ENCODE measurements at regions not wholly inside any gene's neighbourhood (a gene's known extent, or its start where the extent isn't known, plus 50 kb on each side); places are given as distances from the start of the nearest gene placed in this dataset.
A peak's percentile ranks its signal among the peaks of the same experiment; 100 is the strongest.
"Not testable (repeated sequence)": the region's sequence is repeated elsewhere in the genome, so short reads cannot be mapped to it uniquely, and the experiment has no call there.

DNA sequence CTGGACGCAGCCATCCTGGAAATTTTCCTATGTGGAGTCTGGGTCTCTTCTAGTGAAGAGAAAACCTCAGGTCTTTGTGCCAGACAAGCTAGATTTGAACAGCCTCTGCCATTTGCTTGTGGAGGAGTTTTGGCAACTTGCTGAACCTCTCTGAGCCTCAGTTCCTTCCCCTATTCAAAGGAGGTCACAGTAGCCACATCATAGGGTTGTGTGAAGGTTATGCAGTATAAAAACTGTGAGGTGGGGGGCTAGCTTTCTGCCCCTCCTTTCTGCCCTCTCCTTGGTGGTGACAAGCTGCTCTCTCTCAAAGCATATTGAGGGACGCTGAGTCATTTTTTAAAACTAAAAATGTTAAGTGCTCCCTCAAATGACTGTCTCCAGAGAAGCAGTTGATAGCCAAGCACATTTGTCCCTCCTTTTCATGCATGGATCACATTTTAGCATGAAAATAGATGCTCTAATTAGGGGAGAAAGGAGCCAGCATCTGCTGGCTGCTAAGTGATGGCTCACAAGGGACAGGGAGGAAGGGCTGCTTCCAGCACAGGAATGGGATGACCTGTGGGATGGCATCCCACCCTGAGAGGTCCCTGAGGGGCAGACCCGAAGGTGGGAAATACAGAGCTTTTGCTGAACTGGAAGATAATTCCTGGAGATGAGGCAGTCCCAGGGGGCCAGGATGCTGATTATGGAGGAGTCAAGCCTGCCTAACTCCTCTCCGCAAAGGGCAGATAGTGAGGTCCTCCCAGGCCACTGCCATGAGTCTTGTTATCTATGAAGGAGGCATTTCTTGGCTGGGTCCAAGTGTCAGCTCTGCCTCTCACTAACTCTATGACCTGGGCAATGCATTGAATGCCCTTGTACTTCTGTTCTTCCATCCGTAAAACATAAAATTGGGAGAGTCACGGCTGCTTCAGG lies 218.8 kb downstream of the RAB11FIP4 start:
- no peak for DNase-seq

DNA sequence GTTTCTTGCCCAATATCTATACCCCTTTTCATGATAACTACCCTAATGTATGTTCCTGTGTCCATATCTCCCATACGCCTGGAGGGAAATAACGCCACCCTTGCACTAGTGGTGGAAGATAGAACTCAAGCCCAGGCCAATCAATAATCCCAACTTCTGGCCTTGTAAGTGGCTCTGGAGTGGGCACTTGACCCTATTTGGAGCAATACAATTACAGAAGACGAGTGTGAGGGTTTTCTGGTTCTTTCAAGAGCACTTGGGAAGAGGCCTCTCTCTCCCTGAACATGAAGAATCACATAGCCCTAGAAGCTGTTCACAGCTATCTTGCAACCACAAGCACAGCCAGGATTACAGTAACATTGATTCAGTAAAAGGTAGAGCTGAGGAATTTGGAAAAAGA lies 217.9 kb downstream of the RAB11FIP4 start:
- DNase-seq: no peak

DNA sequence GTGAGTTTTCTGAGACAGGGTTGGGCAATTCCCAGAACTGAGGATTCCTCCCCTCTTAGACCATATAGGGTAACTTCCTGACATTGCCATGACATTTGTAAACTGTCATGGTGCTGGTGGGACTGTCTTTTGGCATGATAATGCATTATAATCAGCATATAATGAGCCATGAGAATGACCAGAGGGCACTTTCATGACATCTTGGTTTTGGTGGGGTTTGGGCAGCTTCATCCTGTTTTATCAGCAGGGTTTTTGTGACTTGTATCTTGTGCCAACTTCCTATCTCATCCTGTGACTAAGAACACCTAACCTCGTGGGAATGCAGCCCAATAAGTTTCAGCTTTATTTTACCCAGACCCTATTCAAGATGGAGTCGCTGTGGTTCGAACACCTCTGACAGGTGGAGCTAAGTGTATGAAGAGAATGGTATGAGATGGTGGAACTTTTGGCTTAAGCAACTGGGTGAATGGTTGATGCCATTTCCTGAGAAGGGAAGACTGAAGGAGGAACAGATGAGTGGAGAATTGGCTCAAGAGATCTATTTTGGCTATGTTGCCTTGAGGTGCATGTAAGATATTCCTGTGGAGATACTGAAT lies 217.3 kb downstream of the RAB11FIP4 start:
- no peak for DNase-seq

DNA sequence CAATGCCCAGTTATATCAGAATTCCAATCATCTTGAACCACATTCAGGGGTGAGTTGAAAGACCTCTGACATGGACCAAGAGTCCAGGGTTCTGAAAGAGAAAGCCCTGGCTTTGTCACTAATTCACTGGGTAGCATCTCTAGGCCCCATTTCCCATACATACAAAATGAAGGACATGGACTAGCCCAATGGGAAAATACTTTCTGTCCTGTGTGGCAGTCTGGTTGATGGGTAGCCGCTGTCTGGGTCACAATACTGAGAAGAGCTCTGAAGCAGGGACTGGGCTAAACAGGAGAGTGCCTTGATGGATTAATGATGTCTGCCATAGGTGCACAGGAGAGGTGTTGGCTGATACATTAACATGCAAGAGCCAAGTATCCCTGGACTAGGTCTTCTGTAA lies 214.3 kb downstream of the RAB11FIP4 start:
- DNase-seq: no peak

DNA sequence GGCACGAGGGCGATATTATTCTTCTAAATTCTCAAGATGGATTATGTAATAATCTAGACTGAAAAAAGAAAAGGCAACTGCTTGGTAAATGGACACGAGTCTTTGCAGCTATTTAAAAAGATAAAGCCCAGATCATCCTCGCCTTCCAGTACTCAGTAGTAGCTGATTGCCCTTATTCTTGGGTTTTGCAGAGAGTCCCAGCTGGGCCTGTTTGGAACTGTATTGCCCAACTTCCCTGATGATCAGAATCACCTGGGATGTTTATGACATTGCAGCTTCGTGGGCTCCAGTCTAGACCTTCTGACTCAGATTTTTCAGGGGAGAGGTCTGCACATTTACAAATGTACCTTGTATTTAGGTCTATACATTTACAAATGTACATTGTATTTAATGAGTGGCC lies 213.5 kb downstream of the RAB11FIP4 start:
- DNase-seq: no peak

DNA sequence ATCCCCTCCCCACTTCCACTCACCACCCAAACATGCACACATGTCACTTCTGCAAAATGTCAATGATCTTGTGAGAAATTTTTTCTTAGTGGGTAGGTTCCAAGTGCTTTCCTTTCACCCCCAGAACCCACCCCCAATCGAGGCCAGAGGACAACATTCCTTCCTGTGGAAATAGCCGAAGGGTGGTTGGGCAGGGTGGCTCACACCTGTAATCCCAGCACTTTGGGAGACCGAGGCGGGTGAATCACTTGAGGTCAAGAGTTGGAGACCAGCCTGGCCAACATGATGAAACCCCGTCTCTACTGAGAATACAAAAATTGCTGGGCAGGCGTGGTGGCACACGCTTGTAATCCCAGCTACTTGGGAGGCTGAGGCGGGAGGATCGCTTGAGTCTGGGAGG lies 208.7 kb downstream of the RAB11FIP4 start:
- DNase-seq: not testable (repeated sequence)

DNA sequence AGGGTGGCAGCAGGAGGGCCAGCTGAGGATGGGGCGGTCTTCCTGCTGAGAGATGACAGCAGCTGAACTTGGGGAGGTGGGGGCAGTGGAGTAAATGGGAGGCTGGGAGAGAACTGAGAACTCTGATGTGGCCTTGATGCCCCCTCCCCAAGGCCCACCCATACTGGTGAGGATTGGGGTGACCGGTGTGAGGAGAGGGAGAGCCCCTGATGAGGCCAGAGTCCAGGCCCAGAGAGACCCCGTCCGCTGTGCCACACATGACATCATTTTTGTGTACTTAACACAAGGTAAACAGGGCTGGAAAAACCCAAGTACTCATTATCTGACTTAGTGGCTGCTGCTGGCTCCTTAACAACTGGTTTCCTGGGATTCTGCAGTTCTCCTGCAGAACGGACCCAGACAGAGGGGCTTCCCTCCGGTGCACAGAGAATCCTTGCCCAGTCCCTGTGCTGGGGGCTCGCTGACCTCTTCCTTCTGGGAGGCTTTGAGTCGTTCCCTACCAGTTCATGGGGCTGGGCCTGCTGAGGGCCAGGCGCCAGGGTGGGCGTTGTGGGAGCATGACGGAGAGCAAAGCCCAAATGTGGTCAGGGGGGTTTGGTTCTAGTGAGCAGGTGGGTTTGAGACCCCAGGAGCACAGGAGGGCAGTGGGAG lies 207.6 kb downstream of the RAB11FIP4 start:
- no peak for DNase-seq

DNA sequence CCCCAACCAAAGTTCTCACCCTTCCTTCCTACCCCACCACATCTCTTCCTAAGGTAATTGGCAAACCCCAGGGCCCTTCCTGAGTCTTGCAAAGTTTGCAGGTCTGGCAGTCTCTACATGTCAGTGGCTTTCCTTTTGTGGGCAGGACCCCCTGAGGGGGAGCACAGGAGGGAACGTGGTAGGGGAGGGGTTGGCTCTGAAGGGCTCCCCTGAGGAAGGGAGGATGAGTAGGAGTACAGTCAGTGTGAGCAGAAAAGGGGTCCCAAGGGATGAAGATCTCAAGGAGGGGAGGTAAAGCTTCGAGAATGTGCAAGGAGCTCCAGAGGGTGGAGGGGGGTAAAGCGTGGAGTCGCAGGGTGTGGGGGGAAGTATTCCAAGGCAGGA lies 206.9 kb downstream of the RAB11FIP4 start:
- no peak for DNase-seq

DNA sequence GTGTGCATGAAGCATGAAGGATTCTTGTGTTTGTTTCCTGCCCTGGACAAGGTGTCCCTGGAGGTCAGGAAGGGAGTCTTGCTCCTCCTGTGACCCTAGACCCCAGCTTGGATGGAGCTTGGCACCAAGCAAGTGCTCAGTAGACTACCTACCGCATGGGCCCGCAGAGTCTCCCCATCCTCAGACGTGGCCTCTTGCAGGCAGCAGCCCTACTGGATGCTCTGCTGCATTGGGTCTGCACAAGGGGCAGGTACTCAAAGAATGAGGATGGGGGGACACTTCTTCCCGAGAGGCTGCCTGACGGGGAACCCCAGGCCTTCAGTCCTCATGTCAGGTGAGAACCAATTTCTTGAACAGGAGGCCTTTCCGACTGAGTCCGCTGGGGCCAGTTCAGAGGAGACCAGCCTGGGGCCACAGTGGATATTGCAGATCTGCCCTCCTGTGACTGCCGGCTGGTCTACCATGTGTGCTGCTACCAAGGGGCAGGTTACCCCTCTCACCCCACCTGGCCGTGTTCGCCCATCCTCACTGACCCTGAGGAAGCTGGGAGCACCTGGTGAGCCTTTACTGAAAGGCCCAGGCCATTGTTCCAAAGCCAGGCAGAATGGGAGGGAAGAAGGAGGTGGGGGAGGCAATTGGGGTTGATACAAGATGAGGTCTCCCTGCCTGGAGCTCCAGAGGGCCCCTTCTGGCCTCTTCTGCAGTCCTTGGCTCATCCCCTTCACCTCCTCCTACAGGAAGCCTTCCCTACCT lies 206.3 kb downstream of the RAB11FIP4 start:
- no peak for DNase-seq

DNA sequence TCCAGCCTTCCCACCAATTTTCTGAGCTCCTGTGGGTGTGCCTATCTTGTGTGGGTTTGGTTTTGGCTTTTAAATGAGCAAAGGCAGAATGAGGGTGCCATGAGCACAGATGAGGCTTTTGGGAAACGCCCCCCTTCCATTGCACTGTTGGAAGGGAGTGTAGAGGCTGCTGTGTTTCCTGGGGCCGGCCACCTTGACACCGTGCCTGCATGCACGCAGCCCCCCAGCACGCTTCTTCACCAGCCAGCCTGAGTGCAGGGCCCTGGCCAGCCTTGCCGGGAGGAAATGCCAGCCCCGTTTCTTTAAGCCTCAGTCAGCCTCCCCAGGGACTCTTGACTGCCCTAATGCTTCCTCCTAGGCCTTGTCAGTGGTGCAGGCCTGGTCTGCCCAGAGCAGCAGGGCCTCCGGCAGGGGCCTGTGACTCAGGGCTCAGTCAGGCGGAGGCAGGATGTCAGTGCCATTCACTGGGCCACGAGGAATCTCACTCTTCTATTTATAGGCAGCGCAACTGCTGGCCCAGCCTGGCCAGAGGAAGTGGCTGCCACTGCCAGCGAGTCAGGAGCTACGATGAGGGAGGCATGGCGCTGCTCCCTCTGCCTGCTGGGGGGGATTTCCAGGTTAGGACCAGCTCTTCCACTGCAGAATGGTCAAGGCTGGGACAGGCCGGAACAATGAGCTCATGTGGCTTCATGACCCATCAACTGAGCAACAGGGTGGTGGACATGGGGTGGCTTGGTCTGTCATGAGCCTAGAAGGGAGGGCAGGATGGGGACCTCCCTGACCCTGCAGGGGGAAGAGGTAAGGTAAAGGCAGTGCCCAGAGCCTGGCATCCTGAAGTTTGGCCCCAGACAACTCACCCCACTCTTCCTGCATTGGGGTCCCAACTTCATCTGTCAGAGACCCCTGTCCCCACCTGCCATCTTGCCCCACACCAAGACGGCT lies 205.2 kb downstream of the RAB11FIP4 start:
- peak; percentile 60 for DNase-seq

DNA sequence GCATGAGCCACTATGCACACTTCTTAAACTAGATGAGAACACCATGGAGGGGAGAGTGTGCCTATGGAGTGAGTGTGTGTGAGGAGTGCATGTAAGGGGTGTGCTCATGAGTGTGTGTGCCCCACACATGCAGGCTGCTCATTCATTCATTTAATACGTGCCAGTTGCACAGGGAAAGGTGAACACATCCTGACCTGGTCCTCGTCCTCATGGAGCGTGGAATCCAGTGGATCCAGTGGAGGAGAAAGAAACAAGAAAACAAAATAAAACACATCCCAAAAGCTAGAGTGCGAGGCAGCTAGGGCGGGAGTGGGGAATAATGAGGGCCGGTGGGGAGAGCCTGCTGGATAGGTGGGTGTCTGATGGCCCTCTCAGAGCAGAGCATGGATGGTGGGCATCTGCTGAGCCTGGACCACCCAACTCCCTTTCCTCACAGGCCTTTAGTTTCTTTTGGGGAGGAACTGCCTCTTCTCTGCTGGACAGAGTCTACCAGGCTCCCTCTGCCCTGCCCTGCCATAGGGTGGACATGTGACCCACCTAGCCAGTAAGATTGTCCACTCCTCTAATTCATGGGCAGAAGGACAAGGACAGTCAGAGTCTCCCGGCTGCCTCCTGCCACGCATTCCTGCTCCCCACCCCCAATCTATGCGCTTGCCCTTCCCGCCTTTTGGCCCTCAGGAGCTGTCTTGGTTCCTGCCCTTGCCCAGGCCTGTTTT lies 204.3 kb downstream of the RAB11FIP4 start:
- DNase-seq: no peak

DNA sequence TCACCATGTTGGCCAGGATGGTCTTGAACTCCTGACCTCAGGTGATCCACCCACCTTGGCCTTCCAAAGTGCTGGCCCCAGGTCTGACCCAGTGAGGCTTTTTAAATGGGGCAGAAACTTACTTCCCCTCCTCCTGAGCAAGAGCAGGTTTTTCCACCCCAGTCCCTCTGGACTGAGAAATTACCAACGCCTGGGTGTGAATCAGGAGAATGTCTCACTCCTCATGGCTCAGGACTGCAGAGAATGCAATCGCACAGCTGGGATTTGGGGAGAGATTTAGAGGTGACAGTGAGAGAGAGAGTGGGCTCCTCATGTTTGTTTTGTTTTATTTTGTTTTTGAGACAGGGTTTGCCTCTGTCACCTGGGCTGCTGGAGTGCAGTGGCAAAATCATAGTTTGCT lies 203.6 kb downstream of the RAB11FIP4 start:
- no peak for DNase-seq

DNA sequence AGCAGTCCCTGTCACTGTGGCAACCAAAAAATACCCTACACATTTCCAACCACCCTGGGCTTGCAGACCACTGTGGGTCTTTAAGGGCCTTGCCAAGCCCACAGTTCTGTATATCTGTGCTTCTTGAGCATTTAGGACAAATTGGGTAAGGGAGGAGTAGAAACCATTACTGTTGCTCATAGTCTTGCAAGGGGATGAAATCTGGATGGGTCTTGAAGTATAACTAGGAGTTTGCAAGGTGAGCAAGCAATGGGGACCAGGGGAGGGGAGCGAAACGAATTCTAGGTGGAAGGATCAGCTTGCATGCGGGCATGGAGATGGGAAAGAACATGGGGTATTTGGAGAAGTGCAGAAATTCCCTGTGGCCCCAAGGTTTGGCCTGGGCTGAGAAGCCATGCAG lies 202.9 kb downstream of the RAB11FIP4 start:
- DNase-seq: no peak

DNA sequence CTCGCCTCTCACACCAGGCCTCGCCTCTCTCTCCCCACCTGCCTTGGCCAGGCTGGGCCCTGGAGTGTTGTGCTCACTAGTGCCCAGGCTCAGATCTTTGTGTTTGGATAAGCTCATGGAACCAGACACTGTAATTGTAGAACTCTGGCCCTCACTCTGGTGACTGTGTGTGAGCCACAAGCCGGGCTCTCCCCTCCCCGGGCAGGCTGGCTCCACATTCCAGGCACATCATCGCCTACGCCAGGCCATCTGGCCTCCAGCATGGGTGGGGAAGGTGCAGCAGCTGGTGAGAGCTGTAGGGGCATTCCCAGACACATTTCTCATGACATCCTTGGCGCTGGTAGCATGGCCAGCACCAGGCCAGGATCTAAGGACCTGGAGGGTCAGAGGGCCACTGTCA lies 202.3 kb downstream of the RAB11FIP4 start:
- no peak for DNase-seq

DNA sequence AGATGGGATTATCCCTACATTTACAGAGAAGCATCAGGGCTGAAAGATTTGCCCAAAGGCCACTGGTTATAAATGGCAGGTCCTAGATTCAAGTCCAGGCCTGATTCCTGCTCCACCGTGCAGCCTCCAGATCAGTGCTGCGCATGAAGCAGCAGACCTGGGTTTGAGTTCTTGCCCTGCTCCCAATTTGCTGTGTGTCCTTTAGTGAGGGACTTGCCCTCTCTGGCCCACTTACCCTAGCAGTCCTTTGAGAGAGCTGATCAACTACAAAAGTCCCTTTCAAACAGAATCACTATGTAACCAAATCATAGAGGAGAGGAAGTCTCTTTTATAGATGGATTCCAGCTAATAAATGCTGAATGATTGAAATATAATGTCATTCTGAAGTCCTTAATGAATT lies 200.4 kb downstream of the RAB11FIP4 start:
- DNase-seq: no peak

DNA sequence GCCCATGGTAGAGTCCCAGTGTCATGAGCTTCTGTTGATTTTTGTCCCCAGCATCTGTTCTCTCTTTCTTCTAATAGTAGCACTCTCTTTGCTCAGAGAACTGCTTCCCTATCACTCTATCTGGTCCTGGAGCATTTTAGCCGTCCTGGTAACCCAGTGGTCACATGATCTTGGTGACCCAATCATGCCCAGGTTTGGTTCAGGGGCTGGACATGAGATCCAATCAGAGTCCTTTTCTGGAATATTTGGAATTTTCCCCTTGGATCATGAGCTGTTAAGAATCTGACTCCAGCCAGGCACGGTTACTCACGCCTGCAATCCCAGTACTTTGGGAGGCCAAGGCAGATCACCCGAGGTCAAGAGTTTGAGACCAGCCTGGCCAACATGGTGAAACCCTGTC lies 197.0 kb downstream of the RAB11FIP4 start:
- no peak for DNase-seq

DNA sequence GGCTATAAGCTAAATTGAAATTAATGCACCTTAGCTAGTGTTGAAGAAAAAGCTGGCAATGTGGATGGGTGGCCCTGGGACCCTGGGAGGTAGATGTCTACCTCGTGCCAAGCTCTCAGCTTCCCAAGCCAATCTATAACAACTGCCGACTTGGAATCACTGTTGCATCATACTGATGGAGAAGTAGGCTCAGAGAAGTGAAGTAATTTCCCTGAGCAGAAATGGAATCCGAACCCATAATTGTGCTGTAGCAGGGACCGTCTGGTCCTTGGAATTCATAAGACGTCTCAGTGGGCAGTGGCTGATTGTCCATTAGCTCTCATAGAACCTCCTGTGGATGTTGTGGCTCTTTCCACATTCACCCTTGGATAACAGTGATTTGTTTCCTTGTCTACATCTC lies 196.6 kb downstream of the RAB11FIP4 start:
- no peak for DNase-seq

Measured in GF-D8 (cell line).